Suprapubic skin (tissue), 4 donors: ENCODE measurements at regions not wholly inside any gene's neighbourhood (a gene's known extent, or its start where the extent isn't known, plus 50 kb on each side); places are given as distances from the start of the nearest gene placed in this dataset.

Experiments used
- CTCF ChIP-seq, 2 donors: fragments of 200-600 bp in 1 of 2; fragments of 450-650 bp in 1 of 2; sonication (generic) in 1 of 2; IDR thresholded peaks; one replicate each; pipeline ENCODE4 v1.5.1; 2016 to 2019; ENCODE audit warnings: antibody characterized with exemption in 2 of 2, mild to moderate bottlenecking in 1 of 2, moderate library complexity in 1 of 2
- EP300 ChIP-seq: sonication (generic); formaldehyde crosslinking; IDR thresholded peaks from one replicate; pipeline ENCODE4 v1.6.1; 2017; ENCODE audit warnings: antibody characterized with exemption
- POLR2A ChIP-seq, 2 donors: fragments of 450-650 bp; IDR thresholded peaks; one replicate each; pipeline ENCODE4 v1.6.1; 2017; ENCODE audit warnings: antibody characterized with exemption in 2 of 2, mild to moderate bottlenecking in 2 of 2, moderate library complexity in 2 of 2
- POLR2AphosphoS5 ChIP-seq, 3 donors: sonication (generic); formaldehyde crosslinking; IDR thresholded peaks; one replicate each; pipeline ENCODE4 v1.6.1; 2017; ENCODE audit warnings: antibody characterized with exemption in 3 of 3

- TF ChIP-seq POLR2A (IDR thresholded peaks at IDR 0.05) (no peak), CTCF (IDR thresholded peaks at IDR 0.05) (no peak), EP300 (no peak), POLR2AphosphoS5 (IDR thresholded peaks at IDR 0.05) (no peak)
Measured at GRCh38 chr3:113128386-113129015, 82.9 kb upstream of the BOC start.
